Neuronal stem cell (in vitro differentiated cells): ENCODE measurements at regions not wholly inside any gene's neighbourhood (a gene's known extent, or its start where the extent isn't known, plus 50 kb on each side); places are given as distances from the start of the nearest gene placed in this dataset.
"Not testable (repeated sequence)": the region's sequence is repeated elsewhere in the genome, so short reads cannot be mapped to it uniquely, and the experiment has no call there.

Experiments
- DNase-seq: peaks from one replicate; pipeline ENCODE4 v3.0.0-alpha.2; 2013; ENCODE audit warnings: low spot score
- H2AFZ ChIP-seq: one replicate; pipeline ENCODE4 v1.6.1; 2013; ENCODE audit warnings: mild to moderate bottlenecking, low read length, inconsistent platforms
- H2AK5ac ChIP-seq: 2 replicates; pipeline ENCODE4 v1.6.1; 2013; ENCODE audit warnings: low read depth, mild to moderate bottlenecking, inconsistent platforms, low read length, moderate library complexity, mixed read lengths
- H2BK120ac ChIP-seq: 2 replicates; pipeline ENCODE4 v1.6.1; 2013; ENCODE audit warnings: low read depth, mild to moderate bottlenecking, inconsistent platforms, low read length, moderate library complexity, mixed read lengths
- H2BK12ac ChIP-seq: one replicate; pipeline ENCODE4 v1.6.1; 2013; ENCODE audit warnings: low read length, inconsistent platforms
- H2BK15ac ChIP-seq: 2 replicates; pipeline ENCODE4 v1.6.1; 2013; ENCODE audit warnings: mild to moderate bottlenecking, low read length, inconsistent platforms, mixed read lengths
- H2BK5ac ChIP-seq: one replicate; pipeline ENCODE4 v1.6.1; 2013; ENCODE audit warnings: inconsistent platforms, mild to moderate bottlenecking, low read length, moderate library complexity
- H3K14ac ChIP-seq: one replicate; pipeline ENCODE4 v1.6.1; 2013; ENCODE audit warnings: low read length, inconsistent platforms
- H3K18ac ChIP-seq: 2 replicates; pipeline ENCODE4 v1.6.1; 2013; ENCODE audit warnings: low read length, inconsistent platforms
- H3K23ac ChIP-seq: 2 replicates; pipeline ENCODE4 v1.6.1; 2013; ENCODE audit warnings: low read depth, mild to moderate bottlenecking, mixed read lengths, low read length, inconsistent platforms; ENCODE audit not compliant: poor library complexity
- H3K27ac ChIP-seq: replicated peaks from 3 replicates; pipeline ENCODE4 v1.5.1; 2013; ENCODE audit warnings: low read length, inconsistent platforms
- H3K27me3 ChIP-seq, 3 experiments: 2 replicates each; pipeline ENCODE4 v1.6.1; 2013; ENCODE audit warnings: low read length in 3 of 3, mild to moderate bottlenecking in 2 of 3, inconsistent platforms in 1 of 3, low read depth in 1 of 3, mixed read lengths in 1 of 3, moderate library complexity in 1 of 3; ENCODE audit not compliant: control insufficient read depth in 3 of 3, insufficient read depth in 3 of 3
- H3K36me3 ChIP-seq, 2 donors: replicated peaks in 1 of 2; 2 replicates each; pipeline ENCODE4 v1.6.1; 2013; ENCODE audit warnings: low read length in 2 of 2; ENCODE audit not compliant: control insufficient read depth in 2 of 2, insufficient read depth in 2 of 2
- H3K4ac ChIP-seq: 2 replicates; pipeline ENCODE4 v1.6.1; 2013; ENCODE audit warnings: inconsistent platforms, mild to moderate bottlenecking, low read length, moderate library complexity
- H3K4me1 ChIP-seq, 2 donors: 1 replicate in 1 of 2; 2 replicates in 1 of 2; pipeline ENCODE4 v1.6.1; 2013; ENCODE audit warnings: low read length in 2 of 2, low read depth in 1 of 2; ENCODE audit not compliant: control insufficient read depth in 2 of 2, insufficient read depth in 1 of 2
- H3K4me2 ChIP-seq: one replicate; pipeline ENCODE4 v1.6.1; 2013; ENCODE audit warnings: mild to moderate bottlenecking, low read length, inconsistent platforms; ENCODE audit not compliant: insufficient read depth, poor library complexity, severe bottlenecking
- H3K4me3 ChIP-seq, 2 donors: 2 replicates each; pipeline ENCODE4 v1.5.1; 2013; ENCODE audit warnings: low read length in 2 of 2, mild to moderate bottlenecking in 2 of 2, inconsistent platforms in 1 of 2, moderate library complexity in 1 of 2
- H3K79me1 ChIP-seq: one replicate; pipeline ENCODE4 v1.6.1; 2013; ENCODE audit warnings: low read depth, mild to moderate bottlenecking, inconsistent platforms, low read length, moderate library complexity
- H3K9ac ChIP-seq: one replicate; pipeline ENCODE4 v1.6.1; 2013; ENCODE audit warnings: mild to moderate bottlenecking, low read depth, low read length, inconsistent platforms; ENCODE audit not compliant: poor library complexity
- H3K9me3 ChIP-seq, 2 donors: replicated peaks in 1 of 2; 2 replicates each; pipeline versions ENCODE3 to v1.6.1; 2013; ENCODE audit warnings: low read length in 2 of 2, mild to moderate bottlenecking in 2 of 2, inconsistent platforms in 1 of 2, low read depth in 1 of 2, mixed read lengths in 1 of 2, moderate library complexity in 1 of 2; ENCODE audit not compliant: control insufficient read depth in 2 of 2, insufficient read depth in 1 of 2
- H4K8ac ChIP-seq: one replicate; pipeline ENCODE4 v1.6.1; 2013; ENCODE audit warnings: low read depth, mild to moderate bottlenecking, inconsistent platforms, low read length, moderate library complexity
- H4K91ac ChIP-seq: one replicate; pipeline ENCODE4 v1.6.1; 2013; ENCODE audit warnings: low read length, low read depth, mild to moderate bottlenecking, inconsistent platforms; ENCODE audit not compliant: poor library complexity
- WGBS, 2 donors: extraction: QIAGEN DNeasy Blood & Tissue Kit; methylation state at CpG; one replicate each; pipeline ENCODE4 v1.1.7; 2013; ENCODE audit warnings: missing lambda C conversion rate in 2 of 2, mixed read lengths in 1 of 2; ENCODE audit not compliant: insufficient read length in 2 of 2, insufficient replicate concordance in 1 of 2; ENCODE audit errors: extremely low coverage in 2 of 2; 5-methylcytosine and 5-hydroxymethylcytosine counted together

DNA sequence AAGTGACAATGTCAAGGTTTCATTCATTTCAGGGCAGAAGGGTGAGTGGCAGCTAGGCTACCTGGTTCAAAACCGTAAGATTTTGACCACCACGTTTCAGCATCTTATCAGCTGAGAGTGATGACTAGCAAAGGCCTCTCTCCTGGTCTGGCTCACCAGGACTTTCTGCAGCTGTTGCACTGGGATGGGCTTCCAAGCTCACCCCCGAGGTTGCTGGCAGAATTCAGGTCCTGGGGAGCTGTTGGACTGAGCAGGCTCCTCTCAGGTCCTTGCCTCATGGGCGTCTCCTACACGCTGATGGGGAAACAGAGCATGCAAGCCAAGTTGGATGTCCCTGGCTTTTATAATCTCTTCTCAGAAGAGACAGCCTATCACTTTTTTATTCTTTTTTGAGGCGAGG is 88.8 kb upstream of the RNU6-1 start:
- Histone ChIP-seq H2BK15ac (no peak overlapping the region), H3K23ac (no peak overlapping the region), H4K91ac (no peak overlapping the region), H3K4me3 (no peak overlapping the region), H3K79me1 (no peaks in the 10 kb centered on the region), H2BK12ac (no peak overlapping the region), H3K9ac (no peak overlapping the region), H2AK5ac (no peak overlapping the region), H4K8ac (no peak overlapping the region), H3K9me3 (peaks cover 0 to 6% of the 10 kb centered on the region in 2 donors), H3K27ac (no peak overlapping the region), H3K4ac (no peak overlapping the region), H2BK5ac (no peak overlapping the region), H3K4me2 (no peak overlapping the region), H3K36me3 (no peaks in the 10 kb centered on the region), H3K27me3 (peaks cover 0 to 5% (median 0%) of the 10 kb centered on the region in 3 experiments), H2AFZ (no peak overlapping the region), H3K4me1 (peaks cover 0 to 3% of the 10 kb centered on the region in 2 donors), H3K18ac (no peak overlapping the region), H3K14ac (no peak overlapping the region), H2BK120ac (no peak overlapping the region)
- no peak for DNase-seq
- no CpG with 5 or more reads among the region's 6 CpGs for WGBS, 2 donors

GRCh38 chr15:67930720-67931119 is 90.9 kb upstream of the RNU6-1 start:
- no peak overlapping the region for H2BK120ac ChIP-seq
- H3K9me3 ChIP-seq, result peaks cover 0 to 3% of the 10 kb centered on the region in 2 donors
- no peak overlapping the region for H2BK15ac ChIP-seq
- no peak overlapping the region for H4K8ac ChIP-seq
- H3K27me3 ChIP-seq, result peaks cover 0 to 12% (median 0%) of the 10 kb centered on the region in 3 experiments
- no peak overlapping the region for H3K14ac ChIP-seq
- H3K4me2 ChIP-seq, result no peak overlapping the region
- H3K4me1 ChIP-seq, result peaks cover 0 to 3% of the 10 kb centered on the region in 2 donors
- no peak overlapping the region for H3K18ac ChIP-seq
- H3K4ac ChIP-seq, result no peak overlapping the region
- H2AK5ac ChIP-seq, result no peak overlapping the region
- no peak overlapping the region for H3K23ac ChIP-seq
- H3K27ac ChIP-seq, result no peak overlapping the region
- H3K79me1 ChIP-seq, result no peaks in the 10 kb centered on the region
- H3K4me3 ChIP-seq, result no peak overlapping the region
- no peak overlapping the region for H3K9ac ChIP-seq
- no peak overlapping the region for H2BK12ac ChIP-seq
- no peaks in the 10 kb centered on the region for H3K36me3 ChIP-seq
- DNase-seq, result no peak
- H2BK5ac ChIP-seq, result no peak overlapping the region
- WGBS, 2 donors, result no CpG with 5 or more reads among the region's 2 CpGs
- H2AFZ ChIP-seq, result no peak overlapping the region
- H4K91ac ChIP-seq, result no peak overlapping the region

DNA sequence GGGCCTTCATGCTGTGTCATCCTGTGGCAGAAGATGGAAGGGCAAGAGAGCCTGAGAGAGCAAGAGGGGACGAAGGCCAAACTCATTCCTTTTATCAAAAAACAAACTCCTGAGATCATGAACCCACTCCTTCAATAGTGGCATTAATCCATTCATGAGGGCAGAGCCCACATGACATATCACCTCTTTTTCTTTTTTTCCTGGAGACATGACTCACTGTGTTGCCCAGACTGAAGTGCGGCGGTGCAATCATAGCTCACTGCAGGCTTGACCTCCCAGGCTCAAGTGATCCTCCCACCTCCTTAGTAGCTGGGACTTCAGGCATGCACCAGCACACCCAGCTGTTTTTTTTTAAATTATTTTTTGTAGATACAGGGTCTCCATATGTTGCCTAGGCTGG is 92.0 kb upstream of the RNU6-1 start:
- no peak overlapping the region for H3K14ac ChIP-seq
- H2AFZ ChIP-seq, result no peak overlapping the region
- H3K27me3 ChIP-seq, result peaks cover 0 to 12% (median 0%) of the 10 kb centered on the region in 3 experiments
- H3K27ac ChIP-seq, result no peak overlapping the region
- H3K18ac ChIP-seq, result no peak overlapping the region
- no peaks in the 10 kb centered on the region for H3K4me1 ChIP-seq
- no peak overlapping the region for H2AK5ac ChIP-seq
- H3K36me3 ChIP-seq, result no peaks in the 10 kb centered on the region
- no peak overlapping the region for H3K4ac ChIP-seq
- H2BK120ac ChIP-seq, result no peak overlapping the region
- no peak overlapping the region for H2BK12ac ChIP-seq
- DNase-seq, result no peak
- H3K9me3 ChIP-seq, result peaks cover 0 to 14% of the 10 kb centered on the region in 2 donors
- no peaks in the 10 kb centered on the region for H3K79me1 ChIP-seq
- no peak overlapping the region for H4K91ac ChIP-seq
- H4K8ac ChIP-seq, result no peak overlapping the region
- H3K4me2 ChIP-seq, result no peak overlapping the region
- H3K23ac ChIP-seq, result no peak overlapping the region
- H3K4me3 ChIP-seq, result no peak overlapping the region
- no peak overlapping the region for H3K9ac ChIP-seq
- no CpG with 5 or more reads among the region's 3 CpGs for WGBS, 2 donors
- no peak overlapping the region for H2BK5ac ChIP-seq
- no peak overlapping the region for H2BK15ac ChIP-seq

DNA sequence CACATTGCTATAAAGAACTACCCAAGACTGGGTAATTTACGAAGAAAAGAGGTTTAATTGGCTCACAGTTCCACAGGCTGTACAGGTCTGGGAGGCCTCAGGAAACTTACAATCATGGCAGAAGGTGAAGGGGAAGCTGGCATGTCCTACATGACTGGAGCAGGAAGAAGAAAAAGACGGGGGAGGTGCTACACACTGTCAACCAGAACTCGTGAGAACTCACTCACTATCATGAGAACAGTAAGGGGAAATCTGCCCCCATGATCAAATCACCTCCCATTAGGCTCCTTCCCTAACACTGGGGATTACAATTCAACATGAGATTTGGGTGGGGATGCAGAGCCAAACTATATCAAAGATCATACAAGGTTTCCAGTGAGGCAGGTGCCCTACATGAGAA is 94.3 kb upstream of the RNU6-1 start:
- peaks cover 0 to 16% of the 10 kb centered on the region in 2 donors for H3K9me3 ChIP-seq
- not testable (repeated sequence) for H3K27ac ChIP-seq, H4K8ac ChIP-seq, H3K4me3 ChIP-seq, DNase-seq, H3K18ac ChIP-seq, H2AK5ac ChIP-seq, H3K4ac ChIP-seq, H3K79me1 ChIP-seq, H2BK120ac ChIP-seq, H3K9ac ChIP-seq, H2BK15ac ChIP-seq, H4K91ac ChIP-seq, H3K4me1 ChIP-seq, H3K36me3 ChIP-seq, H2BK12ac ChIP-seq, H3K14ac ChIP-seq, H2AFZ ChIP-seq, H2BK5ac ChIP-seq, H3K4me2 ChIP-seq, H3K23ac ChIP-seq
- WGBS, 2 donors, result no CpG with 5 or more reads among the region's 3 CpGs
- peaks cover 0 to 12% (median 0%) of the 10 kb centered on the region in 3 experiments for H3K27me3 ChIP-seq
